HEK293 (cell line): ENCODE measurements at regions not wholly inside any gene's neighbourhood (a gene's known extent, or its start where the extent isn't known, plus 50 kb on each side); places are given as distances from the start of the nearest gene placed in this dataset.
A peak's percentile ranks its signal among the peaks of the same experiment; 100 is the strongest.

Experiments
- CTCF ChIA-PET: fragments of 350-600 bp; formaldehyde crosslinking; extraction: SDS; loops from one replicate; lab custom pipeline; 2021; ENCODE audit warnings: antibody characterized with exemption; lab: Yijun Ruan, JAX
- POLR2A ChIA-PET: fragments of 300-600 bp; formaldehyde crosslinking; extraction: SDS; loops from one replicate; lab custom pipeline; 2020; ENCODE audit warnings: antibody characterized with exemption, inconsistent platforms; lab: Yijun Ruan, JAX
- H3K27ac ChIP-seq: fragments of 200-500 bp; sonication (Bioruptor generic); 2 replicates; pipeline ENCODE4 v1.5.1; 2014; ENCODE audit warnings: low read depth, low read length, control low read depth, inconsistent platforms; ENCODE audit errors: extremely low read depth
- H3K36me3 ChIP-seq, 2 experiments: fragments of 200-500 bp in 1 of 2; sonication (Bioruptor generic) in 1 of 2; 1 replicate in 1 of 2; 2 replicates in 1 of 2; pipeline ENCODE4 v1.5.1; 2014 to 2017; ENCODE audit warnings: inconsistent platforms in 2 of 2, low read length in 2 of 2; ENCODE audit not compliant: control insufficient read depth in 2 of 2, insufficient read depth in 1 of 2
- H3K4me1 ChIP-seq: fragments of 200-500 bp; sonication (Bioruptor generic); 2 replicates; pipeline ENCODE4 v1.5.1; 2014; ENCODE audit warnings: mild to moderate bottlenecking, low read length, inconsistent platforms; ENCODE audit not compliant: control insufficient read depth, insufficient read depth
- H3K4me3 ChIP-seq: 2 replicates; pipeline ENCODE4 v1.5.1; 2011; ENCODE audit warnings: low read depth, mild to moderate bottlenecking, control low read depth, low read length, moderate library complexity
- H3K9me3 ChIP-seq: fragments of 200-500 bp; sonication (Bioruptor generic); 2 replicates; pipeline ENCODE4 v1.5.1; 2014; ENCODE audit warnings: low read depth, low read length, inconsistent platforms; ENCODE audit not compliant: control insufficient read depth, insufficient read depth
- HOXC10 ChIP-seq: sonication (generic); formaldehyde crosslinking; IDR thresholded peaks from 2 replicates; pipeline ENCODE4 v1.8.1; 2023; ENCODE audit warnings: mild to moderate bottlenecking, missing genetic modification reagents
- MZF1 ChIP-seq: fragments of 450-650 bp; formaldehyde crosslinking; IDR thresholded peaks from 2 replicates; pipeline ENCODE4 v1.5.1; 2017; ENCODE audit warnings: missing biosample characterization, missing genetic modification characterization, borderline replicate concordance
- SCRT1 ChIP-seq: fragments of 450-650 bp; formaldehyde crosslinking; IDR thresholded peaks from 2 replicates; pipeline ENCODE4 v1.5.1; 2016; ENCODE audit warnings: missing biosample characterization, missing genetic modification characterization, borderline replicate concordance
- ZBTB10 ChIP-seq: fragments of 450-650 bp; formaldehyde crosslinking; IDR thresholded peaks from 2 replicates; pipeline ENCODE4 v1.5.1; 2016; ENCODE audit warnings: missing biosample characterization, missing genetic modification characterization
- ZBTB6 ChIP-seq: fragments of 450-650 bp; formaldehyde crosslinking; IDR thresholded peaks from 2 replicates; pipeline ENCODE4 v1.5.1; 2017; ENCODE audit warnings: missing biosample characterization, missing genetic modification characterization
- ZBTB8A ChIP-seq: fragments of 450-650 bp; formaldehyde crosslinking; IDR thresholded peaks from 2 replicates; pipeline ENCODE4 v1.5.1; 2016; ENCODE audit warnings: missing biosample characterization, missing genetic modification characterization
- ZNF223 ChIP-seq: fragments of 450-650 bp; formaldehyde crosslinking; IDR thresholded peaks from 2 replicates; pipeline ENCODE4 v1.5.1; 2016; ENCODE audit warnings: missing biosample characterization, missing genetic modification characterization
- ZNF266 ChIP-seq: fragments of 450-650 bp; formaldehyde crosslinking; IDR thresholded peaks from 2 replicates; pipeline ENCODE4 v1.5.1; 2016; ENCODE audit warnings: missing biosample characterization, missing genetic modification characterization, low read depth
- ZNF335 ChIP-seq: fragments of 450-650 bp; formaldehyde crosslinking; conservative IDR thresholded peaks from 2 replicates; pipeline ENCODE4 v1.5.1; 2016; ENCODE audit warnings: missing biosample characterization, missing genetic modification characterization
- ZNF350 ChIP-seq: fragments of 450-650 bp; formaldehyde crosslinking; IDR thresholded peaks from 2 replicates; pipeline ENCODE4 v1.5.0; 2017; ENCODE audit warnings: missing biosample characterization, mild to moderate bottlenecking, missing genetic modification characterization
- ZNF423 ChIP-seq: fragments of 450-650 bp; formaldehyde crosslinking; IDR thresholded peaks from 2 replicates; pipeline ENCODE4 v1.5.1; 2016; ENCODE audit warnings: missing biosample characterization, missing genetic modification characterization
- ZNF473 ChIP-seq: fragments of 450-650 bp; formaldehyde crosslinking; IDR thresholded peaks from 2 replicates; pipeline ENCODE4 v1.5.1; 2017; ENCODE audit warnings: missing biosample characterization, missing genetic modification characterization
- ZNF510 ChIP-seq: fragments of 450-650 bp; formaldehyde crosslinking; IDR thresholded peaks from 2 replicates; pipeline ENCODE4 v1.5.1; 2018; ENCODE audit warnings: mild to moderate bottlenecking, missing genetic modification characterization, missing biosample characterization; ENCODE audit not compliant: insufficient replicate concordance
- ZNF530 ChIP-seq: fragments of 450-650 bp; formaldehyde crosslinking; IDR thresholded peaks from 2 replicates; pipeline ENCODE4 v1.5.1; 2016; ENCODE audit warnings: low read depth, missing biosample characterization, missing genetic modification characterization
- ZNF600 ChIP-seq: fragments of 450-650 bp; formaldehyde crosslinking; IDR thresholded peaks from 2 replicates; pipeline ENCODE4 v1.5.1; 2016; ENCODE audit warnings: missing biosample characterization, missing genetic modification characterization
- ZNF610 ChIP-seq: fragments of 450-650 bp; formaldehyde crosslinking; IDR thresholded peaks from 2 replicates; pipeline ENCODE4 v1.5.1; 2016; ENCODE audit warnings: missing biosample characterization, missing genetic modification characterization, borderline replicate concordance
- ZNF624 ChIP-seq: fragments of 450-650 bp; formaldehyde crosslinking; IDR thresholded peaks from 2 replicates; pipeline ENCODE4 v1.5.1; 2017; ENCODE audit warnings: missing biosample characterization, missing genetic modification characterization
- ZNF747 ChIP-seq: fragments of 450-650 bp; formaldehyde crosslinking; IDR thresholded peaks from 2 replicates; pipeline ENCODE4 v1.5.1; 2016; ENCODE audit warnings: missing biosample characterization, missing genetic modification characterization
- ZNF768 ChIP-seq: fragments of 450-650 bp; formaldehyde crosslinking; IDR thresholded peaks from 2 replicates; pipeline ENCODE4 v1.5.1; 2018; ENCODE audit warnings: missing biosample characterization, mild to moderate bottlenecking, missing genetic modification characterization
- ZSCAN30 ChIP-seq: fragments of 450-650 bp; IDR thresholded peaks from 2 replicates; pipeline ENCODE4 v1.5.1; 2018; ENCODE audit warnings: missing biosample characterization, mild to moderate bottlenecking, missing genetic modification characterization, moderate library complexity
- TF ChIP-seq, protein P1 (sequence below): fragments of 450-650 bp; formaldehyde crosslinking; IDR thresholded peaks from 2 replicates; pipeline ENCODE4 v1.5.1; 2016; ENCODE audit warnings: missing biosample characterization, missing genetic modification characterization

GRCh38 chr1:81052162-81052561, 748.6 kb upstream of the ADGRL2 start:
- no peak overlapping the region for H3K27ac ChIP-seq
- ChIA-PET POLR2A (no interaction called here), CTCF (interaction anchor here (0.5 kb wide), 1 partner anchor 76 kb away, joined by 5 read pairs; no protein-coding TSS in a partner anchor)
- no peak overlapping the region for H3K4me3 ChIP-seq
- TF ChIP-seq ZNF266 (tag by site-specific recombination) (no peak), MZF1 (tag by site-specific recombination) (0 out of 2 replicates have a peak, but pooled peaks have one; percentile 22), ZNF335 (tag by site-specific recombination) (no peak)
- H3K36me3 ChIP-seq = no peaks in the 10 kb centered on the region
- no peaks in the 10 kb centered on the region for H3K9me3 ChIP-seq
- H3K4me1 ChIP-seq = peaks cover 2% of the 10 kb centered on the region; the same call in 1 of the 2 replicates

DNA sequence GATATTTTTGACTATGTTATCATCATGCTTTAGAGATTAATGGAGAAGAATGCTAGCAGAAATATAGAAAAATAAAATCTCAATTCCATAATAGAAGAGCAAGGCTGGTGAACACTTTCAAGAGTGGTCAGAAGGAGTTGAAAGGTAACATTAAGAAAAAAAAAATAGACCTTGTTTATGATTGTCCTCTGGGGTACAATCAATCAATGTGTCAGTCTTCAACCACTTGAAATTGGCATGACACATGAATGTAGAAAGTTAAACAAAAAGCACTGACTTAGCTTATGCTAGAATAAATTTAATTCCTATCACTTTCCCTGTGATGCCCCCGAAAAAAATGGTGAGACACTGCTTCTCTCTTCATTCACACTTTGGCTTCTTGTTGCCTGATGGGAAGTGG, 750.3 kb upstream of the ADGRL2 start:
- peaks cover 2% of the 10 kb centered on the region; the same call in 1 of the 2 replicates for H3K4me1 ChIP-seq
- no peaks in the 10 kb centered on the region for H3K9me3 ChIP-seq
- ChIA-PET POLR2A (no interaction called here), CTCF (interaction anchor here (0.6 kb wide), 1 partner anchor 633 kb away, joined by 4 read pairs; no protein-coding TSS in a partner anchor)
- TF ChIP-seq ZNF624 (tag by site-specific recombination) (no peak), ZSCAN30 (tag by site-specific recombination) (no peak), ZBTB8A (tag by site-specific recombination) (no peak), HOXC10 (CRISPR knock-in tag) (no peak), ZNF473 (tag by site-specific recombination) (no peak), SCRT1 (no peak), ZNF530 (tag by site-specific recombination) (no peak), ZNF223 (tag by site-specific recombination) (no peak), ZNF350 (no peak), ZNF510 (no peak), ZNF423 (tag by site-specific recombination) (no peak), ZNF600 (no peak), ZBTB10 (tag by site-specific recombination) (no peak), ZNF610 (tag by site-specific recombination) (no peak), ZNF768 (no peak), ZNF747 (tag by site-specific recombination) (no peak), ZBTB6 (tag by site-specific recombination) (no peak)
- TF ChIP-seq, protein P1, sequence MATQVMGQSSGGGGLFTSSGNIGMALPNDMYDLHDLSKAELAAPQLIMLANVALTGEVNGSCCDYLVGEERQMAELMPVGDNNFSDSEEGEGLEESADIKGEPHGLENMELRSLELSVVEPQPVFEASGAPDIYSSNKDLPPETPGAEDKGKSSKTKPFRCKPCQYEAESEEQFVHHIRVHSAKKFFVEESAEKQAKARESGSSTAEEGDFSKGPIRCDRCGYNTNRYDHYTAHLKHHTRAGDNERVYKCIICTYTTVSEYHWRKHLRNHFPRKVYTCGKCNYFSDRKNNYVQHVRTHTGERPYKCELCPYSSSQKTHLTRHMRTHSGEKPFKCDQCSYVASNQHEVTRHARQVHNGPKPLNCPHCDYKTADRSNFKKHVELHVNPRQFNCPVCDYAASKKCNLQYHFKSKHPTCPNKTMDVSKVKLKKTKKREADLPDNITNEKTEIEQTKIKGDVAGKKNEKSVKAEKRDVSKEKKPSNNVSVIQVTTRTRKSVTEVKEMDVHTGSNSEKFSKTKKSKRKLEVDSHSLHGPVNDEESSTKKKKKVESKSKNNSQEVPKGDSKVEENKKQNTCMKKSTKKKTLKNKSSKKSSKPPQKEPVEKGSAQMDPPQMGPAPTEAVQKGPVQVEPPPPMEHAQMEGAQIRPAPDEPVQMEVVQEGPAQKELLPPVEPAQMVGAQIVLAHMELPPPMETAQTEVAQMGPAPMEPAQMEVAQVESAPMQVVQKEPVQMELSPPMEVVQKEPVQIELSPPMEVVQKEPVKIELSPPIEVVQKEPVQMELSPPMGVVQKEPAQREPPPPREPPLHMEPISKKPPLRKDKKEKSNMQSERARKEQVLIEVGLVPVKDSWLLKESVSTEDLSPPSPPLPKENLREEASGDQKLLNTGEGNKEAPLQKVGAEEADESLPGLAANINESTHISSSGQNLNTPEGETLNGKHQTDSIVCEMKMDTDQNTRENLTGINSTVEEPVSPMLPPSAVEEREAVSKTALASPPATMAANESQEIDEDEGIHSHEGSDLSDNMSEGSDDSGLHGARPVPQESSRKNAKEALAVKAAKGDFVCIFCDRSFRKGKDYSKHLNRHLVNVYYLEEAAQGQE = no peak
- no peak overlapping the region for H3K27ac ChIP-seq
- H3K36me3 ChIP-seq = no peaks in the 10 kb centered on the region
- no peak overlapping the region for H3K4me3 ChIP-seq
